HepG2 (cell line): ENCODE measurements at regions not wholly inside any gene's neighbourhood (a gene's known extent, or its start where the extent isn't known, plus 50 kb on each side); places are given as distances from the start of the nearest gene placed in this dataset.

Experiments
- ATAC-seq: fragments of 200-7000 bp; cut with Tn5 transposase; 3 replicates; pipeline ENCODE4 v1.9.1; 2020; ENCODE audit warnings: mild to moderate bottlenecking, moderate library complexity
- BruUV-seq: library from RNA; stranded (reverse); fragments of 400-500 nt; replicated peaks from 2 replicates; lab custom pipeline; 2021; lab: Mats Ljungman, UMichigan
- CTCF ChIA-PET: fragments of 300-600 bp; formaldehyde crosslinking; extraction: SDS; loops from one replicate; lab custom pipeline; 2021; ENCODE audit warnings: low total read pairs, inconsistent platforms, low intra/inter-chr PET ratio; lab: Yijun Ruan, JAX
- POLR2A ChIA-PET: fragments of 350-600 bp; sonication (Branson Sonifier 250); formaldehyde crosslinking; loops from one replicate; lab custom pipeline; 2020; ENCODE audit warnings: antibody characterized with exemption, inconsistent platforms; lab: Yijun Ruan, JAX
- DNase-seq: peaks from one replicate; pipeline ENCODE4 v3.0.0-alpha.2; 2015; ENCODE audit warnings: low spot score
- FAIRE-seq: peaks from 3 replicates; lab custom pipeline; 2011; peaks lifted over from hg19 to GRCh38; lab: Jason Lieb, UNC
- H2AFZ ChIP-seq: one replicate; pipeline ENCODE4 v1.6.1; 2011; ENCODE audit warnings: low read length, inconsistent platforms
- H3K27ac ChIP-seq: fragments of 300-600 bp; 3 replicates; pipeline ENCODE4 v1.8.0; 2011; ENCODE audit warnings: mixed run types, mild to moderate bottlenecking, mixed read lengths, low read length, inconsistent platforms; ENCODE audit not compliant: insufficient read depth; ENCODE audit errors: extremely low read length
- H3K27me3 ChIP-seq, 2 experiments: fragments of 200-600 bp in 1 of 2; 2 replicates in 1 of 2; 3 replicates in 1 of 2; pipeline versions ENCODE4 v1.6.0 to v1.8.0; 2011; ENCODE audit warnings: low read length in 2 of 2, mild to moderate bottlenecking in 2 of 2, moderate library complexity in 2 of 2, inconsistent platforms in 1 of 2; ENCODE audit not compliant: insufficient read depth in 2 of 2, control insufficient read depth in 1 of 2
- H3K36me3 ChIP-seq, 2 experiments: fragments of 200-600 bp in 1 of 2; replicated peaks in 1 of 2; 2 replicates in 1 of 2; 3 replicates in 1 of 2; pipeline versions ENCODE4 v1.5.1 to v1.8.0; 2011; ENCODE audit warnings: low read length in 2 of 2, inconsistent platforms in 1 of 2; ENCODE audit not compliant: insufficient read depth in 2 of 2, control insufficient read depth in 1 of 2
- H3K4me1 ChIP-seq: 2 replicates; pipeline ENCODE4 v1.5.1; 2012; ENCODE audit warnings: low read length, inconsistent platforms; ENCODE audit not compliant: insufficient read depth
- H3K4me2 ChIP-seq: 2 replicates; pipeline ENCODE4 v1.6.0; 2011; ENCODE audit warnings: low read depth, low read length, inconsistent platforms
- H3K4me3 ChIP-seq, 3 experiments: fragments of 200-600 bp in 1 of 3; sonication (generic), shearing (Covaris generic) in 1 of 3; replicated peaks in 1 of 3; 2 replicates each; pipeline ENCODE4 v1.5.1; 2011 to 2016; ENCODE audit warnings: low read length in 3 of 3, inconsistent platforms in 2 of 3, low read depth in 2 of 3, mild to moderate bottlenecking in 2 of 3, control low read depth in 1 of 3, mixed read lengths in 1 of 3; ENCODE audit not compliant: insufficient read depth in 1 of 3
- H3K79me2 ChIP-seq: one replicate; pipeline ENCODE4 v1.6.1; 2011; ENCODE audit warnings: low read length, inconsistent platforms; ENCODE audit not compliant: insufficient read depth
- H3K9ac ChIP-seq: 2 replicates; pipeline ENCODE4 v1.6.0; 2011; ENCODE audit warnings: mild to moderate bottlenecking, low read depth, low read length, inconsistent platforms; ENCODE audit not compliant: insufficient read depth
- H3K9me3 ChIP-seq: 2 replicates; pipeline ENCODE4 v1.5.1; 2012; ENCODE audit warnings: mild to moderate bottlenecking, low read length
- H4K20me1 ChIP-seq: 2 replicates; pipeline ENCODE4 v1.6.0; 2011; ENCODE audit warnings: inconsistent platforms, mild to moderate bottlenecking, low read length, moderate library complexity; ENCODE audit not compliant: insufficient read depth
- AGO2 ChIP-seq: fragments of 200-400 bp; formaldehyde crosslinking; optimal IDR thresholded peaks from 2 replicates; pipeline ENCODE3; 2017; ENCODE audit warnings: mild to moderate bottlenecking, low read depth, low read length, moderate library complexity
- BRD4 ChIP-seq: sonication (generic); formaldehyde crosslinking; IDR thresholded peaks from 2 replicates; pipeline ENCODE4 v1.4.0; 2020; ENCODE audit warnings: missing genetic modification reagents
- FOXA1 ChIP-seq, 2 experiments: fragments of 450-650 bp in 1 of 2; sonication (generic) in 1 of 2; formaldehyde crosslinking in 1 of 2; IDR thresholded peaks; 2 replicates each; pipeline versions ENCODE4 v1.4.0 to v1.6.1; 2016 to 2020; ENCODE audit warnings: missing genetic modification reagents in 1 of 2
- GTF2F1 ChIP-seq: fragments of 150-350 bp; IDR thresholded peaks from 2 replicates; pipeline ENCODE4 v1.6.1; 2014; ENCODE audit warnings: low read length
- KLF6 ChIP-seq: IDR thresholded peaks from 2 replicates; pipeline ENCODE4 v1.8.0; 2016; ENCODE audit warnings: missing biosample characterization, missing genetic modification reagents
- NFIC ChIP-seq: IDR thresholded peaks from 2 replicates; pipeline ENCODE4 v1.6.1; 2012; ENCODE audit warnings: mild to moderate bottlenecking, low read length, inconsistent platforms
- RNF2 ChIP-seq: fragments of 450-650 bp; conservative IDR thresholded peaks from 2 replicates; pipeline ENCODE4 v1.6.1; 2016; ENCODE audit warnings: low read depth
- SMAD1 ChIP-seq: sonication (generic); formaldehyde crosslinking; IDR thresholded peaks from 2 replicates; pipeline ENCODE4 v1.4.0; 2020; ENCODE audit warnings: missing genetic modification reagents, low read depth, mild to moderate bottlenecking, borderline replicate concordance
- SMARCC2 ChIP-seq: fragments of 450-650 bp; IDR thresholded peaks from 2 replicates; pipeline ENCODE4 v1.6.1; 2017; ENCODE audit warnings: antibody characterized with exemption, mild to moderate bottlenecking
- ZNF274 ChIP-seq: sonication (generic); formaldehyde crosslinking; IDR thresholded peaks from 2 replicates; pipeline ENCODE4 v1.5.1; 2020; ENCODE audit warnings: mild to moderate bottlenecking, missing genetic modification reagents
- ZNF280B ChIP-seq: sonication (generic); formaldehyde crosslinking; IDR thresholded peaks from 2 replicates; pipeline ENCODE4 v1.5.0; 2020; ENCODE audit warnings: missing genetic modification reagents, mild to moderate bottlenecking, borderline replicate concordance
- ZNF337 ChIP-seq: sonication (generic); formaldehyde crosslinking; IDR thresholded peaks from 2 replicates; pipeline ENCODE4 v1.5.1; 2020; ENCODE audit warnings: missing genetic modification reagents, low read depth, mild to moderate bottlenecking, borderline replicate concordance
- ZNF598 ChIP-seq: sonication (generic); formaldehyde crosslinking; IDR thresholded peaks from 2 replicates; pipeline ENCODE4 v1.5.1; 2020; ENCODE audit warnings: mild to moderate bottlenecking, missing genetic modification reagents, borderline replicate concordance
- ZNF703 ChIP-seq: sonication (generic); formaldehyde crosslinking; IDR thresholded peaks from 2 replicates; pipeline ENCODE4 v1.5.1; 2020; ENCODE audit warnings: missing genetic modification reagents, mild to moderate bottlenecking, moderate library complexity, borderline replicate concordance
- ZSCAN22 ChIP-seq: sonication (generic); formaldehyde crosslinking; IDR thresholded peaks from 2 replicates; pipeline ENCODE4 v1.4.0; 2020; ENCODE audit warnings: mild to moderate bottlenecking, missing genetic modification reagents
- ZSCAN5A ChIP-seq: sonication (generic); formaldehyde crosslinking; IDR thresholded peaks from 2 replicates; pipeline ENCODE4 v1.8.0; 2022; ENCODE audit warnings: mild to moderate bottlenecking, missing genetic modification reagents, borderline replicate concordance
- WGBS: methylation state at CpG from one replicate; pipeline ENCODE4 v1.1.6; 2017; ENCODE audit warnings: low lambda C conversion rate; 5-methylcytosine and 5-hydroxymethylcytosine counted together
- in situ Hi-C: cut with HindIII; loops from 2 replicates; pipeline ENCODE4 v1.10.0; 2017; ENCODE audit warnings: low pct_unique_long_range_greater_than_20kb; ENCODE audit not compliant: extremely low pct_ligation_motif_present
- intact Hi-C: fragments of 100-400 bp; cut with micrococcal nuclease; formaldehyde crosslinking; loops from one replicate; pipeline ENCODE4 v1.10.0; 2022; ENCODE audit not compliant: unreplicated experiment
- TF ChIP-seq, protein P1 (sequence below): sonication (generic); formaldehyde crosslinking; IDR thresholded peaks from 2 replicates; pipeline ENCODE4 v1.5.0; 2020; ENCODE audit warnings: missing genetic modification reagents

- TF ChIP-seq, protein P1, sequence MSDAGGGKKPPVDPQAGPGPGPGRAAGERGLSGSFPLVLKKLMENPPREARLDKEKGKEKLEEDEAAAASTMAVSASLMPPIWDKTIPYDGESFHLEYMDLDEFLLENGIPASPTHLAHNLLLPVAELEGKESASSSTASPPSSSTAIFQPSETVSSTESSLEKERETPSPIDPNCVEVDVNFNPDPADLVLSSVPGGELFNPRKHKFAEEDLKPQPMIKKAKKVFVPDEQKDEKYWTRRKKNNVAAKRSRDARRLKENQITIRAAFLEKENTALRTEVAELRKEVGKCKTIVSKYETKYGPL, result no peak
- TF ChIP-seq ZNF274 (CRISPR knock-in tag) (no peak), ZNF598 (CRISPR knock-in tag) (no peak), ZSCAN5A (CRISPR knock-in tag) (no peak), RNF2 (no peak), ZNF703 (CRISPR knock-in tag) (no peak), BRD4 (no peak)
- TF ChIP-seq, all 625 proteins: peak for 0
Observed at GRCh38 chrX:4435905-4436304, 722.5 kb upstream of the PRKX start (continued).

- intact Hi-C loops, result no loop called here
- H3K36me3 ChIP-seq, result no peaks in the 10 kb centered on the region
- 0% methylated on average over 2 of the region's 2 CpGs for whole genome bisulfite sequencing
- ATAC-seq (no peak), FAIRE-seq (no peak), DNase-seq (no peak)
- no peak overlapping the region for H3K4me3 ChIP-seq
- POLR2A ChIA-PET, result no interaction called here
- no peak overlapping the region for H3K4me2 ChIP-seq
- peaks cover 20% of the 10 kb centered on the region; the same call in 1 of the 2 replicates for H3K9me3 ChIP-seq
- CTCF ChIA-PET, result no interaction called here
- H3K27me3 ChIP-seq, result no peaks in the 10 kb centered on the region
- no TSS peak for BruUV-seq
- no peak overlapping the region for H3K9ac ChIP-seq
- H3K4me1 ChIP-seq, result no peaks in the 10 kb centered on the region
- no peaks in the 10 kb centered on the region for H4K20me1 ChIP-seq
- no peak for TF ChIP-seq ZNF337 (CRISPR knock-in tag)
- TF ChIP-seq FOXA1 (IDR thresholded peaks at IDR 0.05), result no peak
- no peak for TF ChIP-seq FOXA1 (CRISPR knock-in tag; IDR thresholded peaks at IDR 0.05)
- no peak for TF ChIP-seq AGO2
- no peak for TF ChIP-seq SMARCC2
- TF ChIP-seq ZSCAN22 (CRISPR knock-in tag), result no peak
- no peak for TF ChIP-seq SMAD1 (CRISPR knock-in tag)
- no peak for TF ChIP-seq NFIC
- TF ChIP-seq KLF6 (CRISPR knock-in tag), result no peak
- no peak for TF ChIP-seq ZNF280B (CRISPR knock-in tag)
- no peak for TF ChIP-seq GTF2F1
- no peak overlapping the region for H3K27ac ChIP-seq
- in situ Hi-C loops, result no loop called here
- H3K79me2 ChIP-seq, result no peaks in the 10 kb centered on the region
- H2AFZ ChIP-seq, result no peak overlapping the region
Observed at GRCh38 chrX:4397471-4397870, 684.0 kb upstream of the PRKX start.
